ENCODE measurements at regions not wholly inside any gene's neighbourhood (a gene's known extent, or its start where the extent isn't known, plus 50 kb on each side); places are given as distances from the start of the nearest gene placed in this dataset.

DNA sequence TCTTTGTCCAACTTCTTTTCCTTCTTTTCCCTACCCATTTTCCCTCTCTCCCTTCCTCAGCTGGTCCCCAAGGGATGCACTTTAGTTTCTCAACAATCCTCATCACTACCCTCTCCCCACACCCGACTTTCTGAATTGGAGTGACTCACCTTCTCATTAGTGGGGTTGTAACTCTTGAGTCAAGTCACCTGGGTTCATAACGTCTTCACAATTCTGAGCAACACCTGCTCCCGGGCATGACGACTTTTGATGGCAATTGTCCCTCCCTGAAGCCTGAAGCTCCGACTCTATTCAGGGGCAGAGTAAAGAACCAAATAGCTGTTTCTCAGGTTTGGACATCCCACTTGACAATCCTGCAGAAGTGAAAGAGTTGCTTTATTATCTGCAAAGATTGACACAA is 82.7 kb upstream of the OTX2 start:
- Histone ChIP-seq H3K4me1 (ENCODE audit: control insufficient read depth in 1 of 2, insufficient read depth in 1 of 2, low read depth in 1 of 2, low read length in 1 of 2) (no peaks in the 10 kb centered on the region), H3K27me3 (peaks cover 7% of the 10 kb centered on the region), H3K27ac (no peak overlapping the region), H3K9me3 (no peaks in the 10 kb centered on the region), H3K4me3 (ENCODE audit: low read depth in 1 of 2, low read length in 1 of 2) (no peak overlapping the region), H3K36me3 (no peaks in the 10 kb centered on the region)
- TF ChIP-seq, protein P1, sequence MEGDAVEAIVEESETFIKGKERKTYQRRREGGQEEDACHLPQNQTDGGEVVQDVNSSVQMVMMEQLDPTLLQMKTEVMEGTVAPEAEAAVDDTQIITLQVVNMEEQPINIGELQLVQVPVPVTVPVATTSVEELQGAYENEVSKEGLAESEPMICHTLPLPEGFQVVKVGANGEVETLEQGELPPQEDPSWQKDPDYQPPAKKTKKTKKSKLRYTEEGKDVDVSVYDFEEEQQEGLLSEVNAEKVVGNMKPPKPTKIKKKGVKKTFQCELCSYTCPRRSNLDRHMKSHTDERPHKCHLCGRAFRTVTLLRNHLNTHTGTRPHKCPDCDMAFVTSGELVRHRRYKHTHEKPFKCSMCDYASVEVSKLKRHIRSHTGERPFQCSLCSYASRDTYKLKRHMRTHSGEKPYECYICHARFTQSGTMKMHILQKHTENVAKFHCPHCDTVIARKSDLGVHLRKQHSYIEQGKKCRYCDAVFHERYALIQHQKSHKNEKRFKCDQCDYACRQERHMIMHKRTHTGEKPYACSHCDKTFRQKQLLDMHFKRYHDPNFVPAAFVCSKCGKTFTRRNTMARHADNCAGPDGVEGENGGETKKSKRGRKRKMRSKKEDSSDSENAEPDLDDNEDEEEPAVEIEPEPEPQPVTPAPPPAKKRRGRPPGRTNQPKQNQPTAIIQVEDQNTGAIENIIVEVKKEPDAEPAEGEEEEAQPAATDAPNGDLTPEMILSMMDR (IDR thresholded peaks at IDR 0.05) = no peak

DNA sequence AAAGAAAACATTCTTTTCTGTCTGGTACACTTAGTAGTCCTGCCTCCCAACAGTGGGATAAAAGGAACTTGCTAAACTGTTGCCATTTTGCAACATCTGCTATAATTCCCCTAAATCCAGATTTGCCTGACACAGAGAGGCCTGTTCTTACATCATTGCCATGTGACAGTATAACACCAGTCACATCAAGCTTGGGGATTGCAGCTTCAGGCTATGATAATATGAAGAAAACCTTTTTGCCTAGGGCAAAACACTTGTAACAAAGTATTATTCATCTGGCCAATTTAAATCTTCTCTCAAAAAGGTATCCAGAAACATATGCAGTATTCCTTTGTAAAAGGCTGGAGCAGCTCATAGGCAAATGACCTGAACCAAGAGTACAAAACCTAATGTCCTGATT is 80.9 kb upstream of the OTX2 start:
- no peaks in the 10 kb centered on the region for H3K36me3 ChIP-seq
- TF ChIP-seq, protein P1 (IDR thresholded peaks at IDR 0.05) = no peak
- H3K27me3 ChIP-seq = peaks cover 7% of the 10 kb centered on the region
- no peak overlapping the region for H3K27ac ChIP-seq
- H3K4me3 ChIP-seq (ENCODE audit: low read depth in 1 of 2, low read length in 1 of 2) = no peak overlapping the region
- H3K9me3 ChIP-seq = no peaks in the 10 kb centered on the region
- no peaks in the 10 kb centered on the region for H3K4me1 ChIP-seq (ENCODE audit: control insufficient read depth in 1 of 2, insufficient read depth in 1 of 2, low read depth in 1 of 2, low read length in 1 of 2)

DNA sequence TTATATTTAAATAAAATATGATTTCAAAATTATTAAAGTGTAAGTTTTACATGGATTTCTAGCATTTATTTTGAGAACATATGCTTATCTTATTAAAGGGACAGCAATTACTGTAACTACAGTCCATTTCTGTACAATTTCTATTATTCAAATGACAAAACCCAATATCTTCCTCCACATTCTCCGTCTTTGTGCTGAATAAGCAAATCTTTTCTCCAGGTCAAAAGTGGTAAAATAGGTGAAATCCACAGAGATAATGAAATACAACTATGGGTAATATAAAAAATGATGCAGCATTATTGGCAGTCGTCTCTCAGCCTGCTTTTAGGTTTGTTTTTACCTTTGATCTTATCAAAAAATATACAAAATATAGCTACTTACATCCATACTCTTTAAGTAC is 79.4 kb upstream of the OTX2 start:
- no peak overlapping the region for H3K4me3 ChIP-seq (ENCODE audit: low read depth in 1 of 2, low read length in 1 of 2)
- no peaks in the 10 kb centered on the region for H3K9me3 ChIP-seq
- peaks cover 7% of the 10 kb centered on the region for H3K27me3 ChIP-seq
- H3K27ac ChIP-seq = no peak overlapping the region
- no peaks in the 10 kb centered on the region for H3K36me3 ChIP-seq
- TF ChIP-seq, protein P1 (IDR thresholded peaks at IDR 0.05) = no peak
- no peaks in the 10 kb centered on the region for H3K4me1 ChIP-seq (ENCODE audit: control insufficient read depth in 1 of 2, insufficient read depth in 1 of 2, low read depth in 1 of 2, low read length in 1 of 2)

DNA sequence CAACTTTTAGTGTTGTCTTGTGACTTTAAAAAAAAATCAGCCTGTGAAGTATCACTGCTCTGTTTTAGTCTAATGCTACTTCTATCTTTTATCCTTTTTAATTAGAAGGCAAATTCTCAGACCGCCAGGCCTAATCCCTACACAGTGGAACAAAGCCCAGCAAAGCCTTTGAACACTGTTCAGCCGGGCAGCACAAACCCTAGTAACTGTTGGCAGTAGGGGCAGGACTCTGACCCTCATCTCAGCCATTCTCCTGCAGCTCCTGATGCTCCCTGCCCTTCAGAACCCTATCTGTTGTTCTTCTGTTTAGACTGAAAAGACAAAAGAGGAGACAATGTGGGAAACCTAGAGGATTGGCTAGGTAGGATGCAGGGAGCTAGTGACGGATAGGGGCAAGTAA is 78.0 kb upstream of the OTX2 start:
- H3K9me3 ChIP-seq = no peaks in the 10 kb centered on the region
- no peaks in the 10 kb centered on the region for H3K36me3 ChIP-seq
- H3K4me1 ChIP-seq (ENCODE audit: control insufficient read depth in 1 of 2, insufficient read depth in 1 of 2, low read depth in 1 of 2, low read length in 1 of 2) = no peaks in the 10 kb centered on the region
- no peak overlapping the region for H3K27ac ChIP-seq
- no peak overlapping the region for H3K4me3 ChIP-seq (ENCODE audit: low read depth in 1 of 2, low read length in 1 of 2)
- H3K27me3 ChIP-seq = peaks cover 7% of the 10 kb centered on the region
- TF ChIP-seq, protein P1 (IDR thresholded peaks at IDR 0.05) = no peak

DNA sequence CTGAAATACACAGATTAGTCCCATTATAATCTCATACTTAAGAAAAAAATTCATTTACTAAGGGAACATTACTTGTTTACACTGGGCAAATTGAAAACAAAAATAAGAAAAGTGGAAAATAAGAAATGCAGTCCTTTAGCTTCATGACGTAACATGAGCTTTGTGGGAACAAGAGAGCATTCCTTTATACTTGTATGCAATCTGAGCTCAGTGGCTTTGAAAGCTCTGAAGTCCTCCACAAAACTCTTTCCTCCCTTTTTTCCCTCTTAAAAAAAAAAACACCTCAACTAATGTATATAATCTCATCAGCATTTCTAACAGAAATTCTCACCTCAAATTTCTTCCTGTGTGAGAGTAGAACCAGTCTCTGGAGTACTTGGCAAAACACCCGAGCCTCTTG is 76.9 kb upstream of the OTX2 start:
- Histone ChIP-seq H3K27ac (no peak overlapping the region), H3K9me3 (no peaks in the 10 kb centered on the region), H3K27me3 (peaks cover 7% of the 10 kb centered on the region), H3K4me1 (ENCODE audit: control insufficient read depth in 1 of 2, insufficient read depth in 1 of 2, low read depth in 1 of 2, low read length in 1 of 2) (no peaks in the 10 kb centered on the region), H3K36me3 (no peaks in the 10 kb centered on the region), H3K4me3 (ENCODE audit: low read depth in 1 of 2, low read length in 1 of 2) (no peak overlapping the region)
- TF ChIP-seq, protein P1 (IDR thresholded peaks at IDR 0.05) = no peak

DNA sequence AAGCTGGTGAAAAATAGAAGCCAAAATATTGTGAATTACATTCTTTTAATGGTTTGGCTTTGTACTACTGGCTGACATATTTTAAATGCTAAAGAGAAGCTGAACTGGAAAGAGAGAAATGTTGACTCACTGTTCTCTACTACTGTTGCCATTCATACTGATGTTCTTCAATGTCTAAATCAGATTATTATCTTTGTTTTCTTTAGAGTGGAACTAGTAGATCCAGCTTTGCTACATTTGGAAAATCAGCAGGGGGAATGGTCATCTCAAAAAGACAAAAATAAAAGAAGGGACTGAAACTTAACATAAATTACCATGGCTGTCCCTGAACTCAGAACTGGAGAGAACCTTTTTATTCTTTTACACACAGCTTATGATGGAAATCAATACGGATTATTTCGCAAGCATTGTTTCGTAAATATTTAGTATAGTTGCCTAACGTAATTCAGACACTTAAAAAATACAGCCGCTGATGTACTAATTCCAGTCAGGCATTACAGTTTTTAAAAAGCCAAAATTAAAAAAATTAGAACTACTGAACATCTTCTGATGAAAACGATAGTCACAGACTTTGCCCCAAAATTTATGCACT is 76.3 kb upstream of the OTX2 start:
- Histone ChIP-seq H3K36me3 (no peaks in the 10 kb centered on the region), H3K4me3 (ENCODE audit: low read depth in 1 of 2, low read length in 1 of 2) (no peak overlapping the region), H3K4me1 (ENCODE audit: control insufficient read depth in 1 of 2, insufficient read depth in 1 of 2, low read depth in 1 of 2, low read length in 1 of 2) (no peaks in the 10 kb centered on the region), H3K27me3 (peaks cover 7% of the 10 kb centered on the region), H3K9me3 (no peaks in the 10 kb centered on the region), H3K27ac (no peak overlapping the region)
- TF ChIP-seq, protein P1 (IDR thresholded peaks at IDR 0.05) = no peak

All from neutrophil (primary cell).